A172 (cell line): ENCODE measurements at regions not wholly inside any gene's neighbourhood (a gene's known extent, or its start where the extent isn't known, plus 50 kb on each side); places are given as distances from the start of the nearest gene placed in this dataset.
A peak's percentile ranks its signal among the peaks of the same experiment; 100 is the strongest.

ENCODE experiments used
- DNase-seq: peaks from one replicate; pipeline ENCODE4 v3.0.0-alpha.2; 2015; ENCODE audit warnings: low spot score

DNA sequence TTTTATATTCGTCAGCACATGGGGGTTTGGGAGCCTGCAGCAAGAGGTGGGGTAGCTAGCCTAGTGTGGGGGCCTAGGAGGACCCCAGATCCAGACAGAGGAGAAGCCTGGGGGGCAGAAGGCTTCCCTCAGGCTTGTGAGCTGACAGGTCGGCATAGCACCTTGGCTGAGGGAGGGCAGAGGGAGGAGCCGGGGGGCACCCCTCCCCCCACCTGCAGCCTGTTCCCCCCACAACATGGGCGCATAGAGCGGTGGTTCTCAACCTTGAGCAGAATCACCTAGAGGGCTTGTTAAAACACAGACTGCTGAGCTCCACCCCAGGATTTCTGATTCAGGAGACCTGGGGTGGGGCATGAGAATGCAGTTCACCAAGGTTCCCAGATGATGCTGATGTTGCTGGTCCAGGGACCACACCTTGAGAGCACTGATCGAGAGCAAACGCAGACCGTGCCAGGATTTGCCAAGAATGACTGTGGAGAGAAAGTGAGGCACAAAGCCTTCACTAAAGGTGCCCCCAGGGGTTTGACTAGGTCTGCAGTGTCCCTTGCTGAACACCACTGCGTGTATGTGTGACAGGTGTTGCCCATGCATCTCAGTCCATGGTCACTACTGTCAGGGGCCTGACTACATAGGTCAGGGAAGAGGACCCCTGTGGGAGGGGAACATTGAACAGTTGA lies 163.3 kb downstream of the MACROH2A1 start:
- DNase-seq: no peak

DNA sequence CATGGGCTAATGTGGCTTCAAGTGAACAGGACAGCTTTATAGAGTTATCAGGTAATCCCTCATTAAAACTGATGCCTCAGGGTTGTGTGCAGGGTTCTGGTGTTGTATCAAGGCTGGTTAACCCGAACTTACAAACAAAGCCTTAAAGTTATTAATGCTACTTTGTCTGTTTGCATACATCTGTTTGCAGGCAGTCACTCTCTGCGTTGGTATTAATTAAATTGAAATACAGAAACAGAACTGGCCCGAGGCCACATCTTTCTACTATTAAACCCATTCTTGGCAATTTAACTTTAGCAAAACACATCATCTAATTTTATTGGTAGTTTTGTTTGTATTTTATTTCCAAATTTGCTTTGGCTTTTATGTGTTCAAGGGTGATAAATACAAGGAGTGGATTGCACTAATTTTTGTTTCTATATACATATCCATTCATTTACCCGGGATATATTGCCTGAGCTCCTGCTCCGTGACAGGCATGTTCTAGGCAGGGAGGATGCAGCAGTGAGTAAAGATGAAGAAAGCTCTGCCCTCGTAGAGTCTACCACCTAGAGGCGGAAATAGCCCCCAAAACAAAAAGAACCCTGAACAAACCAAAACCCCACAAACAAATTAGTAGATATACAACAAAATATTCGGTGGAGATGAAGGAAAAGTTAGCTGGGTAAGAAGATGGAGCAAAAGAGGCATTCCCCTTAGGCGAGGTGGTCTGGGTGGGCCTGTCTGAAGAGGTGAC lies 164.2 kb downstream of the MACROH2A1 start:
- no peak for DNase-seq

DNA sequence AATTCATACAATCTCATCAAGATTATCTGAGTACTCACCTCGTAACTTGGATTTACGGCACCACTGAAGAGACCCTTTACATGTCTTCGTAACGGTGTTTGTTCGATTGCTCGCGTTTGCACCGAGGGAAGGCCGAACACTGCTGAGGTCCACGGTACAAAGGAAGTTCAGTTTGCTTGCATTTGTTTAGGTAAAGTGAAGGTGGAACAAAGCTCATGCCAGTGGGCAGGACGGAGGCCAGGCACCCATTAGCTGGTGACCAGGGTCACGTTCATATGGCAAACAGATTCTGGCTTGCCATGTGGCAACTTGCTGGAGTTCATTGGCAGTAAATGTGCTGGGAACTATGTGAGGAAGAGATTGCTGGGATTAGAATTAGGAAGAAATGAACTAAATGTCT lies 164.8 kb downstream of the MACROH2A1 start:
- no peak for DNase-seq

DNA sequence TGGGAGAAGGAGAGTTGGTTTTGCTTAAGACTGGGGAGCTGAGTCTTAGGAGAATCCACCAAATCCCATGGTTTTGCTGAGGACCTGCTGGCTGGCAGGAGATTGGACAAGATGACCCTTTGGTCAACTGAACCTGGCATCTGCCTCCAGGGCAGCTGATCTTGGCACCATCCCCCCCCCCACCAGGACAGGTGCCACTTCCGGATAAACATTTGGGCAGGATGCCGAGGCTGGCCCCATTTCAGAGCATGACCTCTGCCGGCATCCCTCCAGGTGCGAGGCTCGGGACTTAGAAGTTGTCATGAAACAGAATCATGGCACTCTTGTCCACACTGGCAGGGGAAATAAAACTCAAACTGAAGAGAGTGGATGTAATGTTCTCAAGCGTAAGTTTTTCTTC lies 165.6 kb downstream of the MACROH2A1 start:
- no peak for DNase-seq

DNA sequence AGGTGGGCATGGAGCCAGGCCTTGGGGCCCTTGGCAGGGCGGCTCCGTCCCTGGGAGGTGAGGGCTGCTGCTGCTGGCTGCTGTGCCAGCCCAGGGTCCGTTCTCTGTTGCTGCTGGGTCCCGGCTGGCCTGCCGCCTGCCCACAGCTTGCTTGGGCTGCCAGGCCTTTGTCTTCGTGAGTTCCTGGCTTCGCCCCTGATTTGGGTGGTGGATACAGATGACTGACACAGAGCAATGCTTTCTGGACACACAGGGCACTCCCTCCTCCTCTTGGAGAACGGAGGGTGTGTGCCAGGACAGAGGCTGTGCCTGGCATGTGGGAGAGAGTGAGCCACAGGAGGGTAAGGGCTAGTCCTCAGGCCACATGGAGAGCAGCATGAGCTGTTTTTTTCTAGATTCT lies 166.1 kb downstream of the MACROH2A1 start:
- no peak for DNase-seq

DNA sequence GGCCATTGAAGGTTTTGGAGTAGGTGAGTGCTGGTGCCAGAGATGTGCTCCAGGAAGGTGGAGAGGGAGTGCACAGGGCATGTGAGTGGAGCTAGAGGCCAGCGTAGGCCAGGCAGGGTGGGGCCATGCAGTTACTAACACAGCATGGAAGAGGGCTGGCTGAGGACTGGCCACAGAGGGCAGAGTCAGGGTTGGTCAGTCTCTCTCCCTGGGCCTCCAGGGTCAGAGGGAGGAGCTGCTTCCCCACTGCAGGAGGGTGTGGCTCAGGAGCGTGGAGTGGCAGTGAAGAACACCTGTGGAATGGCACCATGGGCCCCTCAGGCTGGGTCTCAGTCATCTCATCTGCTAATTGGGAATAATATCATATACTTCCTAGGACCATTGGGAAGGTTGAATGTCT lies 167.7 kb downstream of the MACROH2A1 start:
- DNase-seq: no peak

DNA sequence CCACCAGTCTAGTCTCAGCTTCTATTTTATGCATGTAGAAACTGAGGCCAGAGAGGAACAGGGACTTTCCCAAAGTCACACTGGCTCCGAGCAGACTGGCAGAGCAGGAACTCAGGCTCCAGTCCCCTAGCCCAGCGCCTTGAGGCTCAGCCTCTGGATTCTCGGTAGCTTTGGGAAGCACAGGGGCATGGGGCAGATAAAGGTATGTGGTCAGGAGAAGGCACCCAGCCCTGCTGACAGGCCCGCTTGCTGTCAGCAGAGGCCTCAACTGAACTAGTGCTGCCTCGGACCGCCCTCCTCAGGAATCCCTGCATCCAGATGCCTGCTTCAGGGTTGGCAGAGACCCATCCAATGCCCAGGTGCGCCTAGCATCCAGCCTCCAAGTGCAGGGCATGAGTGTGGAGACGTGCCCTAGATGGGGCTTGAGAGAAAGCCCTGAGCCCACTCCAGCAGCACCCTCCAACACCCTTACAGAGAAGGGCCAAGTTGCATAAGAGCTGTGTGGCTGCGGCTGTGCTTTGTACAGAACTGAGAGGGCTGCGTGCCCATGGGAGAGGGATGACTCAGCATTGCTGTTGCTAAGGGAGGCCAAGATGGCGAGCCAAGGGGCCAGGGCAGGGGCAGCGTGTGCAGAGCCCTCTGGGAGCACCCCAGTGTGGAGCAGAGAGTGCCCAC lies 168.6 kb downstream of the MACROH2A1 start:
- no peak for DNase-seq

DNA sequence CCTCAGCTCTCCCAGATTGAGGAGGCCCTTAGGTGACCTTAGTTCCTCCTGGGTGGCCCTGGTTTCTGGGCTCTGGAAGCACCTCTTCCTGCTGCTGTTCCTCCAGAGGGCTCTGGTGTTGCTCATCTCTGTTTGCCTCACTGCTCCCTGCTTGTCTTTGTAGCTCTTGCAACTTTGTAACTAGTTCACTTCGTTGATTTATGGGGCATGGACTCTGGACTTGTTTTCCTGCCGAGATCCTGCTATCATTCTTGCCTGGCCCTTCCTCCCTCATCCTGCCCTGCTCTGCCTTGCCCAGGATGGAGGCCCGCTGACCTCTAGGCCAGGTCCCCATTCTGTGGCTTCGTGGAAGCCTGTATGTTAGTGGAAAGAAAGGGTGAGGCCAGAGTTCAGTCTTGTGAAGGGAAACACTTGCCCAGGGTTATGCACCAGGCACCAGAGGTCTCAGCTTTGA lies 169.3 kb downstream of the MACROH2A1 start:
- no peak for DNase-seq

DNA sequence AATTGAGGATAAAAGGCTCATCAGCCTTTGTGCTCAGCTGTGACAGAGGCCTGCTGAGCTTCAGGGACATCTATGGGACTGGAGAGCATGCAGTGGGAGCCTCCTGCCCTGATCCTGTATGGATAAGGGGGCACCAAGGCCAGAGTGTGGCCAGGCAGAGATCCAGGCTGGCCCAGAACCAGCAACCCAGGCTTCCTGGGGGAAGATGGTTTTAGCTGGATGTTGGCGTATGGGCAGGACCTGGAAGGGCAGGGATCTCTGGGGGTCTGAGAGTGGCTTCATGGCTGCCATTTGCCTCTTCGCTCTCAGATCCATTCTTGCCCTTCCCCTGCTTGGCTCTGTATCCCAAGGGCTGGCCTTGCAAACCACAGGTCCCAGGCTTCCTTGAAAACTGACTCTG lies 169.9 kb downstream of the MACROH2A1 start:
- DNase-seq: no peak

DNA sequence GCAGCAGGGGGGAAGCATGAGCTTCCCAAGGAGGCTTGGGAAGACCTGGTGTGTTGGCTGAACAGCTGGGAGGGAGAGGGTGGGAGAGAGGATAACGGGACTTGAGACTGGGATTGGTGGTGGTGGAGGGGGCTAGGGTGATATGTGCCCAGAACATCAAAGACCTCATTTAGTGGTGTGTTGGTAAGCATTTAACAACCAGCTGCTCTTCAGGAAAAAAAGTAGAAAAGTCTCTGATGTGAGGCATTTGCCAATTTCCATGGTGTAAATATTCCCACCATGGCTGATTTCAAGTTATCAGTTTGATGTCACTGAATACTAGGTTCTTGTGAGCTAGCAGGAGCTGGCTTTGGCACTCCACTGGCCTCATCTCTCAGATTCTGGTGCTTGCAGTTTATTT lies 170.8 kb downstream of the MACROH2A1 start:
- DNase-seq: no peak

DNA sequence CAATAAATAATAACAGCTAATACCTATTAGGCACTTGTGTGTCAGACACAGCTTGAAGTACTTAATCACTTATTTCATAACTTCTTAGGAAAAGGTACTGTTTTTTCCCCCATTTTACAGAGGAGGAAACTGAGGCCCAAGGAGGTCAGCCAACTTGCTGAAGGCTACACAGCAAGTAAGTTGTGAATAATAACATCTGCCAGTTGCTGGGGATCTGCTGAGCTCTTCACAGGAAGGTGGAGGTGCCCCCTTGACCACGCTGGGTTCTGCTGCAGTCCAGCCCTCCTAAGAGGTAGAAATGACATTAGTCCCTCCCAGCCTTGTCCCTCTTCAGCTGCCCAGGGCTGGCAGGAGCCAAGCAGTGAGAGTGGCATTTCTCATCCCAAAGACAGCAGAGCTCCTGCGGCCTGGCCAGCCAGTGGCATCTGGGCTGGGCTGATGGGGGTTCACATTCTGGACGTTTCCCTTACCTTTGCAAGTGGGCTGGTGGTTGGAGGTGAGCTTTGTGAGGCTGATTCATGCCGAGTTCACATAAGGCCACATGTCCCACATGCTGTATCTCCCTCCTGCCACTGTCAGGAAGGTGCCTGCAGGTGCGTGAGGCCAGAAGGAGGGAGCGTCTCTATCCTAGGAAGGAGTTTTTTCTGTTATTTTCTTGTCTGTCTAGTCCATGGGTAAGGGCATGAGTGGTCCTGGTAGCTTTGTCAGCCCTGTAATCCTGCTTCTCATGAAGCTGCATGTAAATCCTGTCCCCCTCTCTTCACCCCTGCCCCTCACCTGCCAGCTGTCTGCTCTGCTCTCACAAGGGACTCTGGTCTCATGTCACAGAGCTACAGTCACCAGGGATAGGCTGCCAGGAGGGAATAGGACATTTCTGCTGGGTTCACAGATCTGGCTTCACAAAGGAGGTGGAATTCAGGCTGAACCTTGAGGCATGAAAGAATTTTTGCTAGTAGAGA lies 171.7 kb downstream of the MACROH2A1 start:
- no peak for DNase-seq

DNA sequence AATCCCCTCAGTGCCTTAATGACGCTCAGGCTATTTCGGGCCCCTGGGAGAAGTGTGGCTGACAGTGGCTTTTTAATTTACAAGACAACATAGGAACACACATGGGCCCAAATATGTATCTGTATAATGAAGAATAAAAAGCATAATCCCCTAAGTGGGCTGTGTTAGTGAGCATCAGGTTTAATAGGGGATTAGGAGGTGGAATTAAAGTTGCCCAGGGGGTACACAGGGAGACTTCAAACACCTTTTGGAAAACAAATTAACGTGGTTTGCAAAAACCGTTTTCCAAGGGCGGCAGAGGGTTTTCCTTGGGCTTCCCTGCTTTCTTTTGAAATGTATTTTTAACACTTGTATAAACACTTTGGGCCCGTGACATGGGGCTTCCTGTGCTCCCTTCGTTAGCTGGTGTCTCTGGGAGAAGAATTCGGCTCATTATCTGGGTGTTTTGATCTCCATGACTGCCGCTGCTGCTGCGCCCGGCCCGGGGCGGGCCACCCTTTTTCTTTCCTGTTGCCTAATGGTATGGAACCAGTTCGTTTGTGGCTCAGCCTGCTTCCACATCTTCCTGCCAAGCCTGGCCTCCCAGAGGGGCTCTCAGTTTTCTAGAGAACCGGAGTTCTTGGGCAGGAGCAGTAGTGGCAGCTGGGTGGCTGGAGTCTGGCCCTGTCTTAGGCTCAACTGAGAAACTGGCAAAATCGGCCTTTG lies 173.0 kb downstream of the MACROH2A1 start:
- DNase-seq: no peak

DNA sequence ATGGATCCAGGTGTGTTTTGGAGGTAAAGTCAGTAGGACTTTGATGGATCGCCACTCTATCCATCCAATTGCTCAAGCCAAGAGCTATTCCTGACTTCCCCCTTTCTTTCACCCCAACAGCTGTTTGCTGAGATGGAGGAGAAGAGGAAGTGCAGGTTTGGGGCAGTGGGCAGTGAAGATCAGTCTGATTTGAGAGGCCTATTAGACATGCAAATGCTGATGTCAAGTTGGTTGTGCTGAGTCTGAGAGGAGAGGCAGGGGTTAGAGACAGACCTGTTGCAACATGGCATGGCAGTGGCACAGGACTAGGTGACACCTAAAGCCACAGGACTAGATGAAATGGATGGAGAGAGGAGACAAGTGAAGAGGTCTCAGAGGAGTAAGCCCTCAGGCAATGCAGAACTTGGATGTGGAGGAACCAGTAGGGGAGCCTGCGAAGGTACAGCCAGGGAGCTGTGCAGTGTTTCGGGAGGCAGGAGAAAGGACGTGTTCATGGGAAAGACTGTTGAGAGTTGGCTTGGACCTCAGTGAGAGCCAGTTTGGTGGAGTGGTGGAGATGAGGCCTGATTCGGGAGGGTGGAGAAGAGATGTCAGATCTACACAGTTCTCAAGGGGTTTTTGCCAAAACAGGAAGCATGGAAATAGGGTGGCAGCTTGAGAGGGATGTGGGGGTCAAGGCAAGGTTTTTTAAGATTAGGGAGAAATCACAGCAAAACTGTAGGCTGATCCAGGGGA lies 175.0 kb downstream of the MACROH2A1 start:
- DNase-seq: no peak

DNA sequence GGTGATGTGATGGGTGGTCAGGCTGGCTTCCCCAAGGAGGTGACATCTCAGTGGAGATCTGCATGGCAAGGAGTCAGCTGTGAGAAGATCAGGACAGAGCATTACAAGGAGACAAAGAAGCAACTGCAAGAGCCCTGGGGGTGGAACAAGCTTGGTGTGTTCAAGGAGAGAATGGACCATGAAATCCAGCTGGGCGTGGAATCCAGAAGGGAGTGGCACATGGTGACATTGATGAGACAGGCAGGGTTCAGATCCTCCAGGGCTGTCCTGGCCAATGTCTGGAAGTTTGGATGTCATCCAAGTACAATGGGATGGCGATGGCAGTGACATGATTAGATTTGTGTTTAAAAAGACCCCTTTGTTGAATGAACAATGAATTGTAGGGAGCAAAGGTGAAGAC lies 175.6 kb downstream of the MACROH2A1 start:
- DNase-seq: no peak

DNA sequence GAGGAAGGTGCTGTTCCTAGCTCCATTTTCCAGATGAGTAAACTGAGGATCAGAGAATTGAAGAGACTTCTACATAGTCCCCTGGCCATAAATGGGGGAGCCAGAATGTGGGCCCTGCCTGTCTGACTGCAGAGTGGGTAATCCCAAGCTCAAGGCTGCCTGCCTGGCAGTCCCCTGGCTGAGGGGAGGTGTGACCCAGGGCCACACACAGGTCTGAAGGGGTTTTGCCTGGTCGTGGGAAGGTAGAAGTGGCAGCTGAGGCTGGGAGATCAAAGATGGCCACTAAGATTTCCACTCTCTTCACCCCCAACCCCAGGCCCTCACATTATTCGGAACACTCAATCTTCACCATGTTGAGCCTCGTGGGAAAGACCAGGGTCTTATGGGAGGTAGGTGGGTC lies 176.3 kb downstream of the MACROH2A1 start:
- DNase-seq: no peak

DNA sequence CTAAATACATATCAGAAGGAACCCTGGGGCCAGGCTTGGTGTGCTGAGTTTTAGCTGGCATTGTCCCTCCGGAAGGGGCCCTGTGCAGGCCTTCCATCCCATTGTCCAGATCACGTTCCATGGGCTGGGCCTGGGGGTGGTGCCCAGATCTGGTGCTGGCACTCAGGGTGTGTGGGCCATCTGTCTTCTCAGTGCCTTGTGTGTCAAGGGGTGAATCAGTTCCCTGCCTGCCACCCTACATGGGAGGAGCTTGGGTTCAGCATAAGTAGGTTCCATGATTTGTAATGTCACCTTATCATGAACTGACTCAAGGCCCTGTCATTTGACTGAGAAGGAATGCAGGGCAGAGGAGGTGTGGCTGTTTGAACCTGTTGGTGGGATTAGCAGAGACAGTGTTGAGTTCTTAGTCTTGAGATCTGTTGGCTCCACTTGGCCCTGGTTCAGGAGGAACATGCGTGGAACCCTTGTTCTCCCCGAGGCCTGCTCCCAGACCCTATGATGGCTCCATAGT lies 176.8 kb downstream of the MACROH2A1 start:
- peak; percentile 70 for DNase-seq

DNA sequence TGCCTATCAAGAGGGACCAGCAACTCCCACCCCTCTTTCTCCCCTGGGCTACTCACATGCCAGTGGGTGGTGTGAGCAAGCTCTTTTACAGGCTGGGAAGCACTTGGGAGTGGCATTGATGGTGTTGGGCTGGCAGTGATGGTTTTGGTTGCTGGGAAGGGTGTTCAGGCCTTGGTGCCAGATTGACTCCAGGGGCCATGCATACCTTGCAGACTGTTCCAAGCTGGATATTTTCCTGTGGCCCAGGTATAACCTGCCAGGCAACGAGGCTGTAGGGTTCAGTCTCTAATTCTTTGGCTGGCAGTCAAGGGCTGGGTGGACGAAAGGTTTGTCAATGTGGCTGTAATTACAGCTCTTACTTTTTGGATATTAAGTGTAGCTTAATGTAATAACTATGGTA lies 177.3 kb downstream of the MACROH2A1 start:
- DNase-seq: no peak

DNA sequence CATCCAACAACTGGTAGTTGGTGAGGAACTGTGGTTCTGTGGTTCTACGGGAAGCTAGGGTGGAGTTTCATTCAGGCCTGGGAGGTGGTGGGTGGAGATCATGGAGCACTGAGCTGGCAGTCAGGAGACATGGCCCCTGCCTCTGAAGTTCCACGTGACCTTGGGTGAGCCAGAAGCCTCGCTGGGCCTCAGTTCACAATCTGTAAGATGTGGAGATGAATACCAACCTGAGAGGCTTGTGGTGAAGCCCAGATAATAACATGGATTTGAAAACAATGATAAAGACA lies 177.9 kb downstream of the MACROH2A1 start:
- no peak for DNase-seq

DNA sequence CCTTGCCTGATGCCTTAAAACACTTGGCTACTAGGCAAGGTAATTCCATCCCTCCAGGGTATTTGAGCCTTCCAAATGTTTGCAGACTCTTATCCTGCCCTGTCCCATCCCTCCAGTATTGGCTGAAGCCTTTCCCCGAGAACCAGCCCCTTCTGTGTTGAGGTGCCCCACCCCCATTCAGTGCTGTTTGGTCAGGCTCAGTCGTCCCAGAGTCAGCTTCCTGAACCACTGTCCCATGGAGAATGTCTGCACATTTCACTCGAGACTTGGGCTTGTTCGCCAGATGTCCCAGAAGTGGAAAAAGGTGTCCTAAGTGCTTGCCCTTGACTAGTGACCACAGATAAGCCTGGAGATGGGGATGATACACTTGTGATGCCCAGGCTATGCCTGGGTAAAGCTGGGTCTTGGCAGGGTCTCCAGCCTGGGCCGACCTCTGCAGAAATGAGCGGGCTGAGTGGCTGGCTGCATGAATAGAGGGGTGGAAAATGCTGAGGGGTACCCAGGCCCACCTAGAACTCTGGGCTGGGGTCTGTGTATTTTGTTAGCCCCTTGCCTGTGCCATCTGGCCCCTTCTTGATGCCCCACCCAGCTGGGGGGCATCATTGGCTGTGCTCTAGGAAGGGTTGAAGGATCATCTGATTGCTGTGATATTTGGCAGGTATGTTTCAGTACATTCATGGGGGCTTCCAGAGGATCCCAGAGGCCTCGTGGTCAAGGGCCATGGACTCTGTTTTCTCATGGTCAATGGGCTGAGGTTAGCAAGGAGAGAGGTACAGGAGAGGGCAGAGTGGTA lies 178.4 kb downstream of the MACROH2A1 start:
- DNase-seq: no peak

DNA sequence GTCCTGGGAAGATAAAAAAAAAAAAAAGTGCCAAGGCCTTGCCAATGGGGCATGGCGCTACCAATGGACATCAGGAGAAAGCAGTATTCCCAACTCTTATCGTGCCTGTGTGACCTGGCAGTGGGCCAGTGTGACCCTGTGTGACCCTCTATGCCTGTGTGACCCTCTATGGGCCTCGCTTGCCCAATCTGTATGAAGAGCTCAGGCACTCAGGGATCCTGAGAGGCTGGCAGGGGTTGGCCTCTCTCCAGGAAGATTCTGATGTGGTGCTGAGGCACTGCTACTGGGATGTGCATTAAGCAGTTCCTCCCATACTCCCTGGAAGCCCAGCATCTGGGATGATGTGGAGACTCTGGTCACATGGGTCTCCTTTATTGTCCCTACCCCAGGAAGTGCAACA lies 179.2 kb downstream of the MACROH2A1 start:
- DNase-seq: no peak
